ENCODE measurements at regions not wholly inside any gene's neighbourhood (a gene's known extent, or its start where the extent isn't known, plus 50 kb on each side); places are given as distances from the start of the nearest gene placed in this dataset.

GRCh38 chr4:110830461-110830860 lies 207.6 kb upstream of the PITX2 start:
- no peak for TF ChIP-seq CTCF (IDR thresholded peaks at IDR 0.05)
- TF ChIP-seq POLR2A (IDR thresholded peaks at IDR 0.05), result no peak
